Astrocyte of the cerebellum (primary cell): ENCODE measurements at regions not wholly inside any gene's neighbourhood (a gene's known extent, or its start where the extent isn't known, plus 50 kb on each side); places are given as distances from the start of the nearest gene placed in this dataset.
"Not testable (repeated sequence)": the region's sequence is repeated elsewhere in the genome, so short reads cannot be mapped to it uniquely, and the experiment has no call there.

ENCODE experiments used
- DNase-seq: peaks from one replicate; pipeline ENCODE4 v3.0.0-alpha.2; 2011; ENCODE audit warnings: low read depth
- H3K4me3 ChIP-seq: 2 replicates; pipeline ENCODE4 v1.5.1; 2011; ENCODE audit warnings: mild to moderate bottlenecking, low read depth, low read length, moderate library complexity
- CTCF ChIP-seq: IDR thresholded peaks from 2 replicates; pipeline ENCODE4 v1.5.1; 2012; ENCODE audit warnings: low read length, low read depth, moderate library complexity, mild to moderate bottlenecking; ENCODE audit errors: missing control alignments
- in situ Hi-C: cut with HindIII; loops from 2 replicates; pipeline ENCODE4 v1.10.0; 2017; ENCODE audit warnings: low sequenced_read_pairs

- TF ChIP-seq CTCF: no peak
- H3K4me3 ChIP-seq: no peak overlapping the region
- no peak for DNase-seq
- in situ Hi-C loops: loop anchor here (5.0 kb wide), 1 partner anchor 37 kb away; no protein-coding TSS in a partner anchor
Measured at GRCh38 chr19:31890230-31890629, 455.2 kb upstream of the ZNF507 start.

- no peak overlapping the region for H3K4me3 ChIP-seq
- in situ Hi-C loops: loop anchor here (5.0 kb wide), 1 partner anchor 35 kb away; no protein-coding TSS in a partner anchor
- TF ChIP-seq CTCF: no peak
- DNase-seq: no peak
Measured at GRCh38 chr19:31892060-31892459, 453.4 kb upstream of the ZNF507 start.

GRCh38 chr19:31893491-31893890 is 451.9 kb upstream of the ZNF507 start:
- not testable (repeated sequence) for DNase-seq, H3K4me3 ChIP-seq
- in situ Hi-C loops: loop anchor here (5.0 kb wide), 1 partner anchor 34 kb away; no protein-coding TSS in a partner anchor

GRCh38 chr19:31894451-31894850 is 451.0 kb upstream of the ZNF507 start:
- no peak for TF ChIP-seq CTCF
- no peak overlapping the region for H3K4me3 ChIP-seq
- in situ Hi-C loops: loop anchor here (5.0 kb wide), 1 partner anchor 33 kb away; no protein-coding TSS in a partner anchor
- DNase-seq: no peak

GRCh38 chr19:31897292-31897691 is 448.1 kb upstream of the ZNF507 start:
- TF ChIP-seq CTCF: no peak
- DNase-seq: no peak
- in situ Hi-C loops: no loop called here
- no peak overlapping the region for H3K4me3 ChIP-seq

- DNase-seq: no peak
- H3K4me3 ChIP-seq: no peak overlapping the region
- TF ChIP-seq CTCF: no peak
- in situ Hi-C loops: no loop called here
Measured at GRCh38 chr19:31900991-31901390, 444.4 kb upstream of the ZNF507 start.

- in situ Hi-C loops: no loop called here
- no peak overlapping the region for H3K4me3 ChIP-seq
- no peak for TF ChIP-seq CTCF
- DNase-seq: no peak
Measured at GRCh38 chr19:31902821-31903220, 442.6 kb upstream of the ZNF507 start.
